Panc1 (cell line): ENCODE measurements at regions not wholly inside any gene's neighbourhood (a gene's known extent, or its start where the extent isn't known, plus 50 kb on each side); places are given as distances from the start of the nearest gene placed in this dataset.

Experiments
- ATAC-seq: fragments of 200-7000 bp; cut with Tn5 transposase; 2 replicates; pipeline ENCODE4 v1.9.1; 2020; ENCODE audit warnings: mild to moderate bottlenecking, moderate library complexity
- BruUV-seq: library from RNA; stranded (reverse); fragments of 400-500 nt; replicated peaks from 2 replicates; lab custom pipeline; 2021; lab: Mats Ljungman, UMichigan
- CTCF ChIA-PET: fragments of 300-600 bp; sonication (Branson Sonifier 250); formaldehyde crosslinking; loops from one replicate; lab custom pipeline; 2022; ENCODE audit warnings: antibody characterized with exemption; lab: Charles Lee
- POLR2A ChIA-PET: fragments of 300-600 bp; sonication (Branson Sonifier 250); formaldehyde crosslinking; loops from one replicate; lab custom pipeline; 2022; ENCODE audit warnings: antibody characterized with exemption; lab: Charles Lee
- DNase-seq: peaks from one replicate; pipeline ENCODE4 v3.0.0-alpha.2; 2010; ENCODE audit warnings: low read depth, low spot score
- H3K27ac ChIP-seq: 2 replicates; pipeline ENCODE4 v1.5.1; 2011; ENCODE audit warnings: mild to moderate bottlenecking, low read length, inconsistent platforms
- H3K27me3 ChIP-seq: fragments of 200-500 bp; sonication (Bioruptor generic); 2 replicates; pipeline ENCODE4 v1.6.0; 2014; ENCODE audit warnings: low read length, inconsistent platforms; ENCODE audit not compliant: control insufficient read depth, insufficient read depth
- H3K36me3 ChIP-seq: fragments of 200-500 bp; sonication (Bioruptor generic); 2 replicates; pipeline ENCODE4 v1.5.1; 2014; ENCODE audit warnings: inconsistent platforms, mild to moderate bottlenecking, low read length, moderate library complexity; ENCODE audit not compliant: control insufficient read depth, insufficient read depth
- H3K4me1 ChIP-seq: 2 replicates; pipeline ENCODE4 v1.5.1; 2011; ENCODE audit warnings: inconsistent platforms, mild to moderate bottlenecking, low read length, moderate library complexity; ENCODE audit not compliant: control insufficient read depth, insufficient read depth
- H3K4me3 ChIP-seq, 2 experiments: 2 replicates each; pipeline ENCODE4 v1.5.1; 2011 to 2012; ENCODE audit warnings: low read depth in 2 of 2, low read length in 2 of 2, mild to moderate bottlenecking in 2 of 2, inconsistent platforms in 1 of 2, moderate library complexity in 1 of 2
- H3K9me3 ChIP-seq: fragments of 200-500 bp; sonication (Bioruptor generic); 2 replicates; pipeline ENCODE4 v1.5.1; 2014; ENCODE audit warnings: low read depth, mild to moderate bottlenecking, inconsistent platforms, low read length, moderate library complexity; ENCODE audit not compliant: control insufficient read depth, insufficient read depth
- POLR2AphosphoS5 ChIP-seq: IDR thresholded peaks from 2 replicates; pipeline ENCODE4 v1.6.1; 2012; ENCODE audit warnings: mild to moderate bottlenecking, low read depth, low read length, moderate library complexity
- SIN3A ChIP-seq: IDR thresholded peaks from 2 replicates; pipeline ENCODE4 v1.6.1; 2012; ENCODE audit warnings: low read depth, mild to moderate bottlenecking, low read length, moderate library complexity, borderline replicate concordance; ENCODE audit not compliant: insufficient read depth
- TCF7L2 ChIP-seq: IDR thresholded peaks from 2 replicates; pipeline ENCODE4 v1.6.1; 2011; ENCODE audit warnings: mild to moderate bottlenecking, low read depth, low read length, inconsistent platforms
- in situ Hi-C: cut with HindIII; loops from 2 replicates; pipeline ENCODE4 v1.10.0; 2016; ENCODE audit warnings: low sequenced_read_pairs, low pct_unique_long_range_greater_than_20kb
- intact Hi-C: fragments of 100-400 bp; cut with micrococcal nuclease; formaldehyde crosslinking; loops from one replicate; pipeline ENCODE4 v1.10.0; 2022; ENCODE audit not compliant: unreplicated experiment
- TF ChIP-seq, protein P1 (sequence below), 2 experiments: IDR thresholded peaks; 2 replicates each; pipeline ENCODE4 v1.6.1; 2011 to 2012; ENCODE audit warnings: low read depth in 2 of 2, control low read depth in 1 of 2, low read length in 1 of 2, mild to moderate bottlenecking in 1 of 2, moderate library complexity in 1 of 2; ENCODE audit not compliant: insufficient read depth in 1 of 2
- TF ChIP-seq, protein P2 (sequence below): fragments of 450-650 bp; IDR thresholded peaks from 2 replicates; pipeline ENCODE4 v1.5.1; 2017; ENCODE audit warnings: mild to moderate bottlenecking

DNA sequence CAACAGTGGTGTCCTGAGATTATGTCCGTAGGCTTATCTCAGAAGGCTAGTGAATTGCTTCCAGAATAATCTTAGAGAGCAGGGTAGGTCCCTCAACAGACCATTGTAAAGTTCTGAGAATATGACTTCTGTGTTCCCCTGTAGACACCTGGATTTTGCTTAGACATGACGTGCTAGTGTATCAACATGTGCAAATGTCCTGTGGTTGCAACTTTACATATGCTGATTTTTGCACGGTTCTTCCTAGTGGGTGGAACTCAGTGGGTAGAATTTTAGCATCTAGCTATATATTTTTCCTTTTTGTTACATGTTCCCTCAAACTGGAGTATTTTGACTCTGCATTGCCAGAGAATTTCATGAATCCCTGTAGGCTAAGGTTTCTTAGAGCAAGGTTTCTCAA lies 459.2 kb downstream of the RNF144B start:
- Histone ChIP-seq H3K36me3 (no peaks in the 10 kb centered on the region), H3K4me1 (no peaks in the 10 kb centered on the region), H3K9me3 (no peaks in the 10 kb centered on the region), H3K27ac (no peak overlapping the region), H3K4me3 (no peak overlapping the region), H3K27me3 (no peaks in the 10 kb centered on the region)
- ChIA-PET CTCF (no interaction called here), POLR2A (no interaction called here)
- ATAC-seq (no peak), DNase-seq (no peak)
- no TSS peak for BruUV-seq
- in situ Hi-C loops, result no loop called here
- intact Hi-C loops, result no loop called here
- TF ChIP-seq, protein P1, sequence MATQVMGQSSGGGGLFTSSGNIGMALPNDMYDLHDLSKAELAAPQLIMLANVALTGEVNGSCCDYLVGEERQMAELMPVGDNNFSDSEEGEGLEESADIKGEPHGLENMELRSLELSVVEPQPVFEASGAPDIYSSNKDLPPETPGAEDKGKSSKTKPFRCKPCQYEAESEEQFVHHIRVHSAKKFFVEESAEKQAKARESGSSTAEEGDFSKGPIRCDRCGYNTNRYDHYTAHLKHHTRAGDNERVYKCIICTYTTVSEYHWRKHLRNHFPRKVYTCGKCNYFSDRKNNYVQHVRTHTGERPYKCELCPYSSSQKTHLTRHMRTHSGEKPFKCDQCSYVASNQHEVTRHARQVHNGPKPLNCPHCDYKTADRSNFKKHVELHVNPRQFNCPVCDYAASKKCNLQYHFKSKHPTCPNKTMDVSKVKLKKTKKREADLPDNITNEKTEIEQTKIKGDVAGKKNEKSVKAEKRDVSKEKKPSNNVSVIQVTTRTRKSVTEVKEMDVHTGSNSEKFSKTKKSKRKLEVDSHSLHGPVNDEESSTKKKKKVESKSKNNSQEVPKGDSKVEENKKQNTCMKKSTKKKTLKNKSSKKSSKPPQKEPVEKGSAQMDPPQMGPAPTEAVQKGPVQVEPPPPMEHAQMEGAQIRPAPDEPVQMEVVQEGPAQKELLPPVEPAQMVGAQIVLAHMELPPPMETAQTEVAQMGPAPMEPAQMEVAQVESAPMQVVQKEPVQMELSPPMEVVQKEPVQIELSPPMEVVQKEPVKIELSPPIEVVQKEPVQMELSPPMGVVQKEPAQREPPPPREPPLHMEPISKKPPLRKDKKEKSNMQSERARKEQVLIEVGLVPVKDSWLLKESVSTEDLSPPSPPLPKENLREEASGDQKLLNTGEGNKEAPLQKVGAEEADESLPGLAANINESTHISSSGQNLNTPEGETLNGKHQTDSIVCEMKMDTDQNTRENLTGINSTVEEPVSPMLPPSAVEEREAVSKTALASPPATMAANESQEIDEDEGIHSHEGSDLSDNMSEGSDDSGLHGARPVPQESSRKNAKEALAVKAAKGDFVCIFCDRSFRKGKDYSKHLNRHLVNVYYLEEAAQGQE (IDR thresholded peaks at IDR 0.05; ENCODE audit: insufficient read depth in 1 of 2, low read depth in 2 of 2, low read length in 1 of 2), result no peak
- TF ChIP-seq POLR2AphosphoS5, result no peak
- no peak for TF ChIP-seq SIN3A
- TF ChIP-seq, protein P2, sequence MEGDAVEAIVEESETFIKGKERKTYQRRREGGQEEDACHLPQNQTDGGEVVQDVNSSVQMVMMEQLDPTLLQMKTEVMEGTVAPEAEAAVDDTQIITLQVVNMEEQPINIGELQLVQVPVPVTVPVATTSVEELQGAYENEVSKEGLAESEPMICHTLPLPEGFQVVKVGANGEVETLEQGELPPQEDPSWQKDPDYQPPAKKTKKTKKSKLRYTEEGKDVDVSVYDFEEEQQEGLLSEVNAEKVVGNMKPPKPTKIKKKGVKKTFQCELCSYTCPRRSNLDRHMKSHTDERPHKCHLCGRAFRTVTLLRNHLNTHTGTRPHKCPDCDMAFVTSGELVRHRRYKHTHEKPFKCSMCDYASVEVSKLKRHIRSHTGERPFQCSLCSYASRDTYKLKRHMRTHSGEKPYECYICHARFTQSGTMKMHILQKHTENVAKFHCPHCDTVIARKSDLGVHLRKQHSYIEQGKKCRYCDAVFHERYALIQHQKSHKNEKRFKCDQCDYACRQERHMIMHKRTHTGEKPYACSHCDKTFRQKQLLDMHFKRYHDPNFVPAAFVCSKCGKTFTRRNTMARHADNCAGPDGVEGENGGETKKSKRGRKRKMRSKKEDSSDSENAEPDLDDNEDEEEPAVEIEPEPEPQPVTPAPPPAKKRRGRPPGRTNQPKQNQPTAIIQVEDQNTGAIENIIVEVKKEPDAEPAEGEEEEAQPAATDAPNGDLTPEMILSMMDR, result no peak
- no peak for TF ChIP-seq TCF7L2

DNA sequence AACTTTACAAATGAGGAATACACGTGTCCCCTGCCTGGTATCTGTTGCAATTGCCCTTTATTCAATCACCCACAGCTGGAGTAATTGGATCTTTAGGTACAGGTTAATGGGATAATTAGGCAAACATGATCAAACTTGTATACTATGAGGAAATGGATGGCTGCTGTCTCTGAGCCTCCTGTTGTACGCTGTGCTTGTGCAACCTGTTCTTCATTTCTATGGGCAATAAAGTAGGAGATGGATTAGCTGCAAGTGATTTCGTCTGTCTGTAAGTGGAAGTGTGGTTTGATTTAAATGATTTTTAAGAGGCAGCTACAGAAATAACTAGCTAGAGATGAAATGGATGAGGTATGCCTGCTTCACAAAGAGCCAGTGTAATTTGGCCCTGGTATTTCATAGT lies 474.1 kb downstream of the RNF144B start:
- ATAC-seq (no peak), DNase-seq (no peak)
- ChIA-PET CTCF (no interaction called here), POLR2A (no interaction called here)
- H3K9me3 ChIP-seq, result no peaks in the 10 kb centered on the region
- intact Hi-C loops, result no loop called here
- TF ChIP-seq SIN3A (no peak), POLR2AphosphoS5 (no peak), TCF7L2 (no peak)
- TF ChIP-seq, protein P2, result no peak
- TF ChIP-seq, protein P1 (IDR thresholded peaks at IDR 0.05; ENCODE audit: insufficient read depth in 1 of 2, low read depth in 2 of 2, low read length in 1 of 2), result no peak
- H3K27ac ChIP-seq, result no peak overlapping the region
- in situ Hi-C loops, result no loop called here
- BruUV-seq, result no TSS peak
- no peaks in the 10 kb centered on the region for H3K4me1 ChIP-seq
- no peak overlapping the region for H3K4me3 ChIP-seq
- H3K36me3 ChIP-seq, result no peaks in the 10 kb centered on the region
- no peaks in the 10 kb centered on the region for H3K27me3 ChIP-seq
